Endometrium (tissue), 2 donors: ENCODE measurements at regions not wholly inside any gene's neighbourhood (a gene's known extent, or its start where the extent isn't known, plus 50 kb on each side); places are given as distances from the start of the nearest gene placed in this dataset.

Experiments used
- FAIRE-seq: peaks from 2 replicates; lab custom pipeline; 2012; peaks lifted over from hg19 to GRCh38; lab: Jason Lieb, UNC
- donor health status: control.
- donor health status: control.

GRCh38 chr20:52389606-52390005 lies 198.0 kb upstream of the ZFP64 start:
- no peak for FAIRE-seq

- FAIRE-seq = no peak
Measured at GRCh38 chr20:52383995-52384621, 192.5 kb upstream of the ZFP64 start.

GRCh38 chr20:52382933-52383332 lies 191.4 kb upstream of the ZFP64 start:
- no peak for FAIRE-seq

- no peak for FAIRE-seq
Measured at GRCh38 chr20:52379723-52380336, 188.3 kb upstream of the ZFP64 start.

- FAIRE-seq = no peak
Measured at GRCh38 chr20:52372169-52372568, 180.6 kb upstream of the ZFP64 start.

GRCh38 chr20:52365688-52366087 lies 174.1 kb upstream of the ZFP64 start:
- no peak for FAIRE-seq

GRCh38 chr20:52364405-52364804 lies 172.8 kb upstream of the ZFP64 start:
- no peak for FAIRE-seq

- no peak for FAIRE-seq
Measured at GRCh38 chr20:52361650-52362049, 170.1 kb upstream of the ZFP64 start.

GRCh38 chr20:52349806-52350205 lies 158.2 kb upstream of the ZFP64 start:
- FAIRE-seq = no peak

- no peak for FAIRE-seq
Measured at GRCh38 chr20:52348434-52348833, 156.9 kb upstream of the ZFP64 start.

GRCh38 chr20:52346797-52347196 lies 155.2 kb upstream of the ZFP64 start:
- no peak for FAIRE-seq

- no peak for FAIRE-seq
Measured at GRCh38 chr20:52342913-52343312, 151.3 kb upstream of the ZFP64 start.

GRCh38 chr20:52340036-52340634 lies 148.6 kb upstream of the ZFP64 start:
- no peak for FAIRE-seq

- FAIRE-seq = no peak
Measured at GRCh38 chr20:52332649-52333250, 141.2 kb upstream of the ZFP64 start.

- no peak for FAIRE-seq
Measured at GRCh38 chr20:52332230-52332629, 140.7 kb upstream of the ZFP64 start.

GRCh38 chr20:52331655-52332054 lies 140.1 kb upstream of the ZFP64 start:
- no peak for FAIRE-seq

GRCh38 chr20:52321396-52321795 lies 129.8 kb upstream of the ZFP64 start:
- no peak for FAIRE-seq

- FAIRE-seq = no peak
Measured at GRCh38 chr20:52318651-52319050, 127.1 kb upstream of the ZFP64 start.

GRCh38 chr20:52313341-52313963 lies 121.9 kb upstream of the ZFP64 start:
- FAIRE-seq = peak; percentile 41

GRCh38 chr20:52312132-52312729 lies 120.7 kb upstream of the ZFP64 start:
- FAIRE-seq = peak; percentile 75

GRCh38 chr20:52311209-52311794 lies 119.7 kb upstream of the ZFP64 start:
- no peak for FAIRE-seq

GRCh38 chr20:52309181-52309580 lies 117.6 kb upstream of the ZFP64 start:
- FAIRE-seq = no peak
